ENCODE measurements at regions not wholly inside any gene's neighbourhood (a gene's known extent, or its start where the extent isn't known, plus 50 kb on each side); places are given as distances from the start of the nearest gene placed in this dataset.

DNA sequence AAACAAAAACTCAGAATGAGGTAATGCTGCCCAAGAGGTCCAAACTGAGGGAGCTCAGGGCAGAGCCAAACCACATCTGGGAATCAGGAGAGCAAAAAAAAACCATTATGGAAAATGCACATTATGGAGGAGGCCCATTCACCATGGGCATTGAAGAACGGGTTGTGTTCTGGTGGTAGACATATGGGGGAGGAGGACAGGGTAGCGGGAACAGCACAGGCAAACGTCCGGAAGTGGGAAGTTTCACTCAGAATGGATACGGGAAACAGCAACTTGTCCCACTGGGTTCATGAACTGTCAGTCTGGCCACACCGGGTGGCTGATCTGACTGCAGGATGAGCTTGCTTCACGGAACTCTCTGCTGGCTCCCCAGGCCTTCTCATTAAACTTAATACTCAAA, 139.7 kb downstream of the RRAGC start:
- H3K36me3 ChIP-seq = no peaks in the 10 kb centered on the region
- no peak overlapping the region for H3K27ac ChIP-seq
- H3K4me1 ChIP-seq (replicated peaks) = no peaks in the 10 kb centered on the region; the same call in 1 of the 2 replicates

DNA sequence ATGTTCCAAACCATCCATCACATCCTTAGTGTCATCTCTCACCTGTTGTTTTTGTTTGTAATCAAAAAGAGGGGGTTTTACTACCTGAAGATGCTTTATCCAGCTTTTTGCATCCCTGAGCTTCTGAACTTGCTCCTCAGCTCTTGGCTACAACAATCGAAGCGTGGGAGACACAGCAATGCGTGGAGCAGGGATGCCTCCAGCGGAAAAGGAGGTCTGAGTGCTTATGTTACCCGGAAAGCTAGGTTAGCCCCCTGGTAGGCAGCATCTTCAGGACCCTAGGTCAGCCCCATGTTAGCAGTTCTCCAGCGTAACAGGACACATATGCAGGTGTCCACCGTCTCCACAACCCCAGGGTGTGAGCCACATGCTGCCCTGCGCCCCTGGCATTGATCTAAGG, 141.5 kb downstream of the RRAGC start:
- H3K4me1 ChIP-seq (replicated peaks) = no peaks in the 10 kb centered on the region
- no peak for DNase-seq (ENCODE audit: low read depth in 1 of 2, low spot score in 2 of 2)
- no peaks in the 10 kb centered on the region for H3K9me3 ChIP-seq (replicated peaks)
- H3K27ac ChIP-seq = no peak overlapping the region
- H3K36me3 ChIP-seq = no peaks in the 10 kb centered on the region
- no peaks in the 10 kb centered on the region for H3K27me3 ChIP-seq (replicated peaks)
- no peak overlapping the region for H3K4me3 ChIP-seq

More for the DNA sequence above, 139.7 kb downstream of the RRAGC start:
- Histone ChIP-seq H3K27me3 (replicated peaks) (no peaks in the 10 kb centered on the region), H3K9me3 (replicated peaks) (no peaks in the 10 kb centered on the region), H3K4me3 (no peak overlapping the region)
- DNase-seq (ENCODE audit: low read depth in 1 of 2, low spot score in 2 of 2) = no peak

DNA sequence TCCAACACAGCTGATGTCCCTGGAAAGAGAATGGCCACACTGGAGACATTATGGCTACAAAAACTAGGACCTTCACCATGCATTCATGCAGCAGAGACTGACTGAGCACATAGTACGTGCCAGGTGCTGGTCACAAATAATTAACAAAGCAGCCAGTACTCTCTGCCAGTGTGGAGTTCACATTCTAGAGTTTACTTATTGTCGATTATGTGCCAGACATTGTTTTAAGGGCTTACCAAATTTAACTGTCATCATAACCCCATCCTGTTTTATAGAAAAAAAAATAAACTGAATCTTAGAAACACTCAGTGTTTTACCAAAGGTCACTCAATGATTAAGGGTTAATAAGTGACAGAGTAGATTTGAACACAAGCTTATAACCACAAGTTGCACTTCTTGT, 143.3 kb downstream of the RRAGC start:
- DNase-seq (ENCODE audit: low read depth in 1 of 2, low spot score in 2 of 2) = no peak
- Histone ChIP-seq H3K36me3 (no peaks in the 10 kb centered on the region), H3K27ac (no peak overlapping the region), H3K4me3 (no peak overlapping the region), H3K27me3 (replicated peaks) (no peaks in the 10 kb centered on the region), H3K4me1 (replicated peaks) (no peaks in the 10 kb centered on the region), H3K9me3 (replicated peaks) (no peaks in the 10 kb centered on the region)

DNA sequence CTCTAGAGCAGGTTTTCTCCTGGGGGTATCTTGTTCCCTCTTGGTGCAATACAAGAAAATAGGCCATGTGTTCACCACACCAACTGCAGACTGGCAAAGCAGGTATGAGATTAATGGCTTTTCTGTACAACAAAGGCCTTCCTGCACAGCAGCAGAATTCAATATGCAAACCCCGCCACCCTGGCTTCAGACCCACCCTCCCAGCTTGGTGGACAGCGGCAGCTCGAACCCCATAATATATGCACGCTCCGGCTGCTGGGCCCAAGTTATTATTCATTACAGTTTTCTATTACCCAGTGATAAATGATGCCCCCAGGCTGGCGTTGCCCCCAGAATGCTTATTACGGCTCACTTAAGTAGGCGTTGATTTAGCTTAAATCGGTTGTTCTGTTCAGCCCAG, 144.2 kb downstream of the RRAGC start:
- H3K4me3 ChIP-seq = no peak overlapping the region
- no peaks in the 10 kb centered on the region for H3K36me3 ChIP-seq
- H3K9me3 ChIP-seq (replicated peaks) = no peaks in the 10 kb centered on the region
- H3K27ac ChIP-seq = no peak overlapping the region
- H3K27me3 ChIP-seq (replicated peaks) = no peaks in the 10 kb centered on the region
- no peaks in the 10 kb centered on the region for H3K4me1 ChIP-seq (replicated peaks)
- DNase-seq (ENCODE audit: low read depth in 1 of 2, low spot score in 2 of 2) = no peak

DNA sequence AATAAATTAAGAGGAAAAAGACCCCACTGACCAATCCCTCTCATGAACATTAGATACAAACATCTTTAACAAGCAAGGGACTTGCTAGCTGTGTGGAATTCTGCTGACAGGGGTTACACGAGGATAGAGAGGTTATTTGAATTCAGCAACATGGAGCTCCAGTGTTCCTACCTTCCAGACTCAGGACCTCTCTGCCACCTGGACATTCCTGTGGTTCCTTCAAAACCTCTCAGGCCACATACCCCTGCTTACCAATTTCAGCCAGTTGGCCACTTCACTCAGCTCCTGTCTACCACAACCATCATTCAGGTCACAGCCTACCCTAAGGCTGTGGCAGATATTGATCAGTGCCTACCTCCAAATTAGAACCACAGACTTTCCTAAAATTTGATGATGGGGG, 147.5 kb downstream of the RRAGC start:
- H3K36me3 ChIP-seq = no peaks in the 10 kb centered on the region
- H3K9me3 ChIP-seq (replicated peaks) = no peaks in the 10 kb centered on the region
- no peak overlapping the region for H3K27ac ChIP-seq
- no peaks in the 10 kb centered on the region for H3K4me1 ChIP-seq (replicated peaks)
- H3K27me3 ChIP-seq (replicated peaks) = no peaks in the 10 kb centered on the region
- no peak overlapping the region for H3K4me3 ChIP-seq
- no peak for DNase-seq (ENCODE audit: low read depth in 1 of 2, low spot score in 2 of 2)

DNA sequence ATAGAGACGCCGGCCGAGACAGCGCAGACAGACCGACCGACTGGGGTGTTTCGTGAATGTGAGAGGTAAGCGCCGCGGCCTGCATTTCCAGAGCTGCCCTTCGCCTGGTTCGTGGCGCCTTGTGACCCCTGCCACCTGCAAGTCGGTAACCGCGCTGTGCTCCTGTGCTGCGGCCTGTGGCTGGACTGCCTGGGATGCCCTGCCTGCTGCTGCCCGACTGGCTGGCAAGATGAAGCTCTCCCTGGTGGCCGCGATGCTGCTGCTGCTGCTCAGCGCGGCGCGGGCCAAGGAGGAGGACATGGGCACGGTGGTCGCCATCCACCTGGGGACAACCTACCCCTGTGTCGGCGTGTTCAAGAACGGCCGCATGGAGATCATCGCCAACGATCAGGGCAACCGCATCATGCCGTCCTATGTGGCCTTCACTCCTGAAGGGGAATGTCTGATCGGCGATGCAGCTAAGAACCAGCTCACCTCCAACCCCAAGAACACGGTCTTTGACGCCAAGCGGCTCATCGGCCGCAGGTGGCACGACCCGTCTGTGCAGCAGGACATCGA, 150.8 kb downstream of the RRAGC start:
- Histone ChIP-seq H3K9me3 (replicated peaks) (no peaks in the 10 kb centered on the region), H3K4me1 (replicated peaks) (no peaks in the 10 kb centered on the region), H3K36me3 (no peaks in the 10 kb centered on the region), H3K4me3 (no peak overlapping the region), H3K27ac (no peak overlapping the region), H3K27me3 (replicated peaks) (no peaks in the 10 kb centered on the region)
- no peak for DNase-seq (ENCODE audit: low read depth in 1 of 2, low spot score in 2 of 2)

DNA sequence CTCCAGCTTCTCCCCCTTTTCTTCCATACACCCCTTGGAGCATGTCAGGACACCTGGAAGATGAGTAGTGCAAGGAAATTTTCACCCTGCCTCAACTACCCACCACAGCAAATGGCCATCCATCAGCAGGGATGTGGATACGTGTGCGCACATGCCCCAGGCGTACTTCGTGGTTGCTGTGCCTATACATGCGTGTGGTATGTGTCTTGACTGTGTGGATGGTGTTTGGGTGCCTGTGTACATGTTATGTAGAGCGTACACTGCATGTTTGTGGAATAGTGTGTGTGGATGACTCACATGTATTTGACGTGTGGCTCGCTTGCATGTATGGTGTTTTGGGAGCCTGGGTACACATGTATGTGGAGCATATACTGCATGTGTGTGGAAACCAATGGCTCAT, 158.5 kb downstream of the RRAGC start:
- no peak for DNase-seq (ENCODE audit: low read depth in 1 of 2, low spot score in 2 of 2)
- no peak overlapping the region for H3K27ac ChIP-seq
- no peaks in the 10 kb centered on the region for H3K27me3 ChIP-seq (replicated peaks)
- 0 out of 2 replicates have a peak, but pooled peaks cover 4% of the 10 kb centered on the region for H3K9me3 ChIP-seq (replicated peaks)
- no peak overlapping the region for H3K4me3 ChIP-seq
- H3K4me1 ChIP-seq (replicated peaks) = 0 out of 2 replicates have a peak, but pooled peaks cover 3% of the 10 kb centered on the region
- H3K36me3 ChIP-seq = no peaks in the 10 kb centered on the region

DNA sequence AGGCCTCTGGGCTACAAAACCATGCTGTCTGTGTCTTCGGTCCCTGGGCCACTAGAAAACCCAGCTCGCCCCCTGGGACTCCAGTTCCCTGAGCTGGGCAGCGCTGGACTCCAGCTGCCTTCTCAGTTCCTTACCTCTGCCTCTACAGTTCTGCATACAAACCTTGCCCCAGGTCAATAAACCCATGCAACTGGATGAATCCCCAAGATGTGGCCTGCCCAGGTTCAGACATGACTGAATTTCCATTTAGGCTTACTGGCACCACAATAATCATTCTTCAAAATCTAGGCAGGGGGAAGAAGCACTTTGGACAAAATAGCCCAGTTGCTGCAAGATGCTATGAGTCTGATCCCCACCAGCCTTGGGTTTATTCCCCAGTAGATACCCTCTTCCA, 159.5 kb downstream of the RRAGC start:
- Histone ChIP-seq H3K27me3 (replicated peaks) (no peaks in the 10 kb centered on the region), H3K36me3 (no peaks in the 10 kb centered on the region), H3K4me3 (no peak overlapping the region), H3K9me3 (replicated peaks) (0 out of 2 replicates have a peak, but pooled peaks cover 4% of the 10 kb centered on the region), H3K27ac (no peak overlapping the region), H3K4me1 (replicated peaks) (0 out of 2 replicates have a peak, but pooled peaks cover 3% of the 10 kb centered on the region)
- no peak for DNase-seq (ENCODE audit: low read depth in 1 of 2, low spot score in 2 of 2)

DNA sequence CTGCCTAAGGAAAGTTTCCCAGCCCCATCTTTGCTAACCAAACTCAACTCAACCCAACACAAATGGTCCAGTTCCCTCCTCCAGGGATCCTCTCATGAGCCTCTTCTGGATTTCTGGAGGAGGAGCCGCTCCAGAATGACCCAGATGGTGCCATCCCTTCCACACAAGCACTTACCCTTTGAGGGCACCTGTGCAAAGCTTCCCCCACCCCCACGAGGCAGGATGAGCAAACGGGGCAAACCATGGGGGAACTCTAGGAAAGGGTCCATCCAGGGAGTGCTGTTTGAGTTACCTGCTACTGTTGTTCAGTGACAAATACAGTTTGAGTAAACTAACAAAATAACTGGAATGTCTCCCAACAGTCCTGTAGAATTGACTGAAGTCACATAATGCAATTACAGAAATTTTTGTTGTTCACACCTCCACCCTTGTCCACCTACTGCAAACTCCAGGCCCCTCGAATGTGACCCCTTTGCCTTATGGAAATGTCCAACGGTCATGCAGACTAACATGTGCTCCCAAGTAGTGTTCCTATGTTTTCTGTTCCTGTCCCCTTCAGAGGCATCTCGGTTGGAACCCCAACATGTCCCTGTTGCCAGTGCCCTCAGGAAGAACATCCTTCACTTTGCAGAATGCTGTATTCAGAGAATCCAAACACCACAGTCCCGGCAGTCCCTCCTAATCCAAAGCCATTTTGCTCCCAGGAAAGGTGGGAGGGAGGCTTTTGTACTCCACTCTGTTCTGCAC, 160.1 kb downstream of the RRAGC start:
- Histone ChIP-seq H3K4me1 (replicated peaks) (0 out of 2 replicates have a peak, but pooled peaks cover 3% of the 10 kb centered on the region), H3K9me3 (replicated peaks) (0 out of 2 replicates have a peak, but pooled peaks cover 4% of the 10 kb centered on the region), H3K27ac (no peak overlapping the region), H3K27me3 (replicated peaks) (no peaks in the 10 kb centered on the region), H3K36me3 (no peaks in the 10 kb centered on the region), H3K4me3 (no peak overlapping the region)
- DNase-seq (ENCODE audit: low read depth in 1 of 2, low spot score in 2 of 2) = no peak

DNA sequence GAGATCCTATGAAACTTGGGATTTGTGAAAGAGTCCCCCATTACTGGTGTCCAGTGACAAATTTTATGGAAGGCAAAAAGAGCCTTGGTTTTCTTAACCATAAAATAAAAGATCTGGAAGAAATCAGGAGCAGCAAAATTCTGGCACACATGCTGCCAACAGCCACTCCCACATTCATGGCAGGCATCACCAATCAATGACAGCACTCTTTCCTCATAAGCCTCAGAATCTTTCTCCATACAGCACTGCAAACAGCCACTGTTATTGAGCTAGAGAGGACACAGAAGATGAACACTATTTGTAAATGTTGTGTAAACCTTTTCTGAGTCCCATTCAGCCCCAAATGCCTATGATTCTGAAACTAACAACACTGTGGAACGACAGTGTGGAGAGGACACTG, 162.2 kb downstream of the RRAGC start:
- 0 out of 2 replicates have a peak, but pooled peaks cover 3% of the 10 kb centered on the region for H3K4me1 ChIP-seq (replicated peaks)
- no peaks in the 10 kb centered on the region for H3K36me3 ChIP-seq
- H3K4me3 ChIP-seq = no peak overlapping the region
- 0 out of 2 replicates have a peak, but pooled peaks cover 4% of the 10 kb centered on the region for H3K9me3 ChIP-seq (replicated peaks)
- DNase-seq (ENCODE audit: low read depth in 1 of 2, low spot score in 2 of 2) = no peak
- H3K27ac ChIP-seq = no peak overlapping the region
- no peaks in the 10 kb centered on the region for H3K27me3 ChIP-seq (replicated peaks)

DNA sequence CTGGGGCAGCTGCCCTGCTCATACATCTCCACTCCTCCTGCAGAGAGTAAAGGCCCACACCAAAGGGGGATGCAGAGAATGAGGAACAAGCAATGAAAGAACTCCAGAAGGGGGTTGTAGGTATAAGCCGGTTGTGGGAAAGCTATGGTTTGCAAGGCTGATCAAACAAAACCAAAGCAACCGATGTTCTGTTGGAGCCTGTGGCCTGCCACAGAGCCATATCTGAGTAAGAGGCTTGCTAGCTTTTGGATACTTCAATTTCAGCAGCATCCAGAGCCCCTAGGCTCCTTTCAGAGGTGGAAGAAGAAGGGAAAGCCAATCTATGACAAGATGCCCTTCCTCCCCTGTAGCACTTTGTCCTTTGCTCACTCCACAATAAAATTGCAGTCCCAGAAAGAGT, 163.2 kb downstream of the RRAGC start:
- H3K4me3 ChIP-seq = no peak overlapping the region
- no peak for DNase-seq (ENCODE audit: low read depth in 1 of 2, low spot score in 2 of 2)
- H3K9me3 ChIP-seq (replicated peaks) = 0 out of 2 replicates have a peak, but pooled peaks cover 4% of the 10 kb centered on the region

DNA sequence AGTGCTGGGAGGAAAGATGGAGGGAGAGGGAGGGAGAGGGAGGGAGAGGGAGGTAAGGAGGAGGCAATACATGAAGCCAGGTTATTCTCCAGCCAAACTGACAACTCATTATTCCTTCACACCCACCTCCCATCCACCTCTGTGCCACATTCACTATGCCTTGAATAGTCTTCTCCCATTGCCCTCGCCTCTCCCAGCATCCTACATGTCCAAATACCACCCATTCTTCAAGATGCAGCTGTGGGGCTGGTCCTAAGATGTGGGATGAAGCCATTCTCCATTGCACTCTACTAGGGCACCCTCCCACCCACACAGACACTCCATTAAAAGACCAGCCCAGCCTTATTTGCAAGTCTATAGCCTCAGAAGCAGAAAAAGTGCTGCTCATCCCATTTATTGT, 165.8 kb downstream of the RRAGC start:
- no peaks in the 10 kb centered on the region for H3K27me3 ChIP-seq (replicated peaks)
- 0 out of 2 replicates have a peak, but pooled peaks cover 4% of the 10 kb centered on the region for H3K9me3 ChIP-seq (replicated peaks)
- H3K4me1 ChIP-seq (replicated peaks) = 0 out of 2 replicates have a peak, but pooled peaks cover 3% of the 10 kb centered on the region
- no peaks in the 10 kb centered on the region for H3K36me3 ChIP-seq
- H3K4me3 ChIP-seq = no peak overlapping the region
- no peak for DNase-seq (ENCODE audit: low read depth in 1 of 2, low spot score in 2 of 2)
- no peak overlapping the region for H3K27ac ChIP-seq

More for the DNA sequence above, 163.2 kb downstream of the RRAGC start:
- no peak overlapping the region for H3K27ac ChIP-seq
- 0 out of 2 replicates have a peak, but pooled peaks cover 3% of the 10 kb centered on the region for H3K4me1 ChIP-seq (replicated peaks)
- no peaks in the 10 kb centered on the region for H3K36me3 ChIP-seq
- H3K27me3 ChIP-seq (replicated peaks) = no peaks in the 10 kb centered on the region

DNA sequence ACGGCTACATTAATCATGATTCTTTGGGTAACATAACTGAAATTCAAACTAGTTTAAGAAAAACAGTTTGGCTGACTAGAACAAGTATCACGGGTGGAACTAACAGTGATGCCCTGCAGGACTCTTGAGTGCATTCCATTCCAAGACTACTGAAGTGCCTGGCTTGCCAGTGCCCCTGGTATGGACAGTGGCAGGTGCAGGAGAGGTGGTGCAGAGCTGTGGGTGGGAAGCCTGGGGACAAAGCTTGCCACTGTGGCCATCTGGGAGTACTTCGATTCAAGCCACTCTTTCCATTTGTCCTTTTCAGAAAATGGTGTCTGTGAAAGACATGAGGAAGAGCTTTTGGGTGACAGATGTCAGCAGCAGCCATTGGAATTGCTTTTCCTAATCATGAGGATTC, 166.5 kb downstream of the RRAGC start:
- Histone ChIP-seq H3K27me3 (replicated peaks) (no peaks in the 10 kb centered on the region), H3K27ac (no peak overlapping the region), H3K9me3 (replicated peaks) (0 out of 2 replicates have a peak, but pooled peaks cover 4% of the 10 kb centered on the region), H3K36me3 (no peaks in the 10 kb centered on the region), H3K4me3 (no peak overlapping the region), H3K4me1 (replicated peaks) (0 out of 2 replicates have a peak, but pooled peaks cover 3% of the 10 kb centered on the region)
- DNase-seq (ENCODE audit: low read depth in 1 of 2, low spot score in 2 of 2) = no peak

DNA sequence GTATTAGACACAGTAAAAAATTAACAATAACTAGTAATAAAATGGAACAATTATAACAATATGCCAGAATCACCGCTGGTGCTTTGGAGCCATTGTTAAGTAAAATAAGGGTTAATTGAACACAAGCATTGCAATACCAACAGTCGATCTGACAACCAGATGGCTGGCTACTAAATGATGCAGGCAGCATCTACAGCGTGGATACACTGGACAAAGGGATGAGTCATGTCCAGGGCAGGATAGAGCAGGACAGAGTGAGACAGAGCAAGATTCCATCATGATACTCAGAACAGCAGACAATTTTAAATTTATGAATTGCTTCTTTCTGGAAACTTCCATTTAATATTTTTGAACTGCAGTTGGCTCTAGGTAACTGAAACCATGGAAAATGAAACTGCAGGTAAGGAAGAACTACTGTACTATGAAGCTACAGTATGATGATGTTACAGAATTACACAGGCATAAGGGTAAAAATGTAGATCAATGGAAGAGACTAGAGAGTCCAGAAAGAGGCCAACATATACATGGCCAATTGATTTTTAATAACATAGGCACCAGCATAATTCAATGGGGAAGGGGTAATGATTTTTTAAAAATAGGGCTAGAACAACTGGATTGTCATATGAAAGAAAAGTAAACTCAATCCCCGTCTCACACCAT, 168.7 kb downstream of the RRAGC start:
- H3K4me1 ChIP-seq (replicated peaks) = no peaks in the 10 kb centered on the region
- no peaks in the 10 kb centered on the region for H3K27me3 ChIP-seq (replicated peaks)
- peak in 1 of 2 experiments; percentile 9 for DNase-seq (ENCODE audit: low read depth in 1 of 2, low spot score in 2 of 2)

More for the DNA sequence above, 168.7 kb downstream of the RRAGC start:
- Histone ChIP-seq H3K36me3 (no peaks in the 10 kb centered on the region), H3K27ac (no peak overlapping the region), H3K4me3 (no peak overlapping the region), H3K9me3 (replicated peaks) (no peaks in the 10 kb centered on the region)
